Superior temporal gyrus (tissue), 1 donor: ENCODE measurements at regions not wholly inside any gene's neighbourhood (a gene's known extent, or its start where the extent isn't known, plus 50 kb on each side); places are given as distances from the start of the nearest gene placed in this dataset.
"Not testable (repeated sequence)": the region's sequence is repeated elsewhere in the genome, so short reads cannot be mapped to it uniquely, and the experiment has no call there.

Experiments
- DNase-seq: peaks from one replicate; pipeline ENCODE4 v3.0.0-alpha.2; 2016; ENCODE audit errors: extremely low spot score

DNA sequence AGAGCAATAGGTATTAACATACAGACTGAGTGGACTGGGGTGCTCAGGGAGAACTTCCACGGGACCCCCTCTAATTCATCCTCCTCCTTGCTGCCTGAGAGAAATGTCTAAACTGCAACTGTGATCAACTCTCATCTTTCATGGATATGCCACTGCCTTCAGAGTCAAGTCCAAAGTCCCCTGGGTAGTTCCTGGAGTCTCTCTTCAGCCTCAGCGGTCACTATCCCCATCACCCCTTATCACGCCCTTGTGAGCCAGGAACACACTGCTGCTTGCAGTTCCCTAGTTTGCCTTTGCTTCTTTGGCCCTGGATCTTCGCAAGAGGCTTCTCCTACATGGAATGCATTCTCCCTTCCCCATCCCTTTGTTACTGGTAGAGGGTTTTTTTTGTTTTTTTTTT, 58.7 kb upstream of the AUTS2 start:
- no peak for DNase-seq

DNA sequence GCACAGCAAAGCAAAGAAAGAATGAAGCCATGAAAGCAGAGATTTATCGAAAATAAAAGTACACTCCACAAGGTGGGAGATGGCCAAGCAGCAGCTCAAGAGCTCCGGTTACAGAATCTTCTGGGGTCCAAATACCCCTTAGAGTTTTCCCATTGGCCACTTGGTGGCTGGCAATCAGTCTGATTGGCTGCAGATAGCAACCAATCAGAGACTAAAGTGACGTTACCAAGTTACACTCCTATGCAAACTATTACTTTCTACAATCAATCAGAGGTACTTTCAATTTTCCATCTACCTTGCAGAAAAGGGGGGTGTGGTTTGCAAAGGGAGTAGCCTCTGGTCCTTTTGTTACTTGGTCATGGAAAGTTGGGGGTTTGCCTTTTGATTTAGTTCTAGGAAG, 58.0 kb upstream of the AUTS2 start:
- DNase-seq = no peak

DNA sequence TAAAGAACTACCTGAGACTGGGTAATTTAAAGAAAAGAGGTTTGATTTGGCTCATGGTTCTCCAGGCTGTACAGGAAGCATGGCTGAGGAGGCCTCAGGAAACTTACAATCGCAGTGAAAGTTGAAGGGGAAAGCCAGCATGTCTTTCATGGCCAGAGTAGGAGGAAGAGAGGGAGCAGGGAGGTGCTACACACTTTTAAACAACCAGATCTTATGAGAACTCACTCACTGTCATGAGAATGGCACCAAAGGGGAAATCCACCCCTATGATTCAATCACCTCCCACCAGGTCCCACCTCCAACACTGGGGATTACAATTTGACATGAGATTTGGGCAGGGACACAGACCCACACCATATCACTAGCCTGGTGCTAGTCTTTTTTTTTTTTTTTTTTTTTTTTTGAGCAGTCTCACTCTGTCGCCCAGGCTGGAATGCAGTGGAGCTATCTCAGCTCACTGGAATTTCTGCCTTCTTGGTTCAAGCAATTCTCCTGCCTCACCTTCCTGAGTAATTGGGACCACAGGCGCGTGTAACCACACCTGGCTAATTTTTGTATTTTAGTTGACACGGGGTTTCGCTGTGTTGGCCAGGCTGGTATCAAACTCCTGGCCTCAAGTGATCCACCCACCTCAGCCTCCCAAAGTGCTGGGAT, 56.4 kb upstream of the AUTS2 start:
- DNase-seq = not testable (repeated sequence)

DNA sequence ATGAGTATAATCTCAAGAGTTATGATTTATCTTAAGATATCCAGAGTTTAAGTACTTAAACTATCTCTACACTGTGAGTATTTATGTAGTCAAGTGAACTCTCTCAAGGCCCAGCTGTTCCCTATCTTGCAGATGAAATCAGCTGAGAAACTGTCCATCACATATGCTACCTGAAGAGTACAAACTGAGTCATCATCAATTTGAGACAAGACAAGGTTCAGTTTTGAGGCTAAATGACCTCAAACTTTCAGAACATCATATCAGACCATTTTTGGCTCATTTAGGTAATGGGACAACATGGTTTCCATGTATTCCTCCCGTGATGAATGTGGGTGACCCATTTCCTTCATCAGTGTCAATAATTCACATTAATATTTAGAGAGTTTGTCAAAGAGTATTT, 53.1 kb upstream of the AUTS2 start:
- no peak for DNase-seq
